HG02610 (cell line): ENCODE measurements at regions not wholly inside any gene's neighbourhood (a gene's known extent, or its start where the extent isn't known, plus 50 kb on each side); places are given as distances from the start of the nearest gene placed in this dataset.

ENCODE experiments used
- ATAC-seq: cut with Tn5 transposase; IDR thresholded peaks from one replicate; pipeline ENCODE4 v1.9.1; 2021; ENCODE audit warnings: mild to moderate bottlenecking, moderate library complexity; ENCODE audit not compliant: unreplicated experiment

GRCh38 chr4:24172406-24172805, 282.6 kb upstream of the PPARGC1A start:
- ATAC-seq = no peak

GRCh38 chr4:24169956-24170355, 280.1 kb upstream of the PPARGC1A start:
- no peak for ATAC-seq

DNA sequence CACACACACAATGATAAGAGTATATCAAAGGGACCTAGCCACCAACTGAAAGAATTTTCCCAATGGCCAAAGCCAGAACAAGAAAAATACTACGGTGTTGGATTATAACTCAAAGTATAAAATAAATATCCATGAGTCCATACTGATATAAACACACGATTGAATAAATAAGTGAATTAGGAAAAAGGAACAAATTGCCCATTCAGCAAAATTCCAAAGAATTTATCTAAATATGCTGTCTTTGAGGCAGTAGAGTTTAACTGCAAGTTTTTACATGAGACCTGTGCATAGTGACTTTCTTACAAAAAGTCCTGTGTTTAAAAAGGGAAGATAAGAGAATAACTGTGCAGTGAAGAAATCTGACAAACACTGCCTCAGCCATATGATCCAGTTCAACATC, 278.8 kb upstream of the PPARGC1A start:
- no peak for ATAC-seq

DNA sequence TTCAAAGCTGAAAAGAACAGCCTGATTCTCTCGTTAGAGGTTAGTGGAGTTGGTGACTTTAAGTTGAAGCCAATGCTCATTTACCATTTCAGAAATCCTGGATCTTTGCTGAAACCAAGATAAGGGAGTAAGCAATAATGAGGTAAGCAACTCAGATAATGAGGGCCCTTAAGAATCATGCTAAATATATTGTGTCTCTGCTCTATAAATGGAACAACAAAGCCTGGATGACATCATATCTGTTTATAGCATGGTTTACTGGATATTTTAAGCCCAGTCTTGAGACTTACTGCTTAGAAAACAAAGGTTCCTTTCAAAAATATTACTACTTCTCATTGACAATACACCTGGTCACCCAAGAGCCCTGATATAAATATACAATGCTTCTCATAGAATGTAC, 276.7 kb upstream of the PPARGC1A start:
- ATAC-seq = no peak

DNA sequence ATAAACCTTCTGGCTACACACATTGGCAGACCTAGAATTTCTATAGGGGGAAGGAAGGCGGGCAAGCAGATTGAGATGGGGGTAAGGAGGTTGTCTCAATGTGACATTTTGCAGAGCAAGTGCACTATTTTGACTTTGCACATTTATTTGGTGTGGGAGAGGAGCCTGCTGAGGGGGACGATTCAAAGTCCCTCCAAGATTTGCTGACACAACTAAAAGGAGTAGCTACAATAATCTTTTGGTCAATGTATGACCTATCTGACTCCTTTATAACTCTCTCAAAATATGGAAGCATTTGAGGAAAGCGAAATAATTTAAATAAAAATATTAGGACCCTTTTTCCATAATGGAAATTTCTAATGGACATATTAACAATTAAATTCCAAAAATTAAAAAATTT, 274.9 kb upstream of the PPARGC1A start:
- no peak for ATAC-seq

GRCh38 chr4:24164054-24164693, 274.3 kb upstream of the PPARGC1A start:
- ATAC-seq = no peak

DNA sequence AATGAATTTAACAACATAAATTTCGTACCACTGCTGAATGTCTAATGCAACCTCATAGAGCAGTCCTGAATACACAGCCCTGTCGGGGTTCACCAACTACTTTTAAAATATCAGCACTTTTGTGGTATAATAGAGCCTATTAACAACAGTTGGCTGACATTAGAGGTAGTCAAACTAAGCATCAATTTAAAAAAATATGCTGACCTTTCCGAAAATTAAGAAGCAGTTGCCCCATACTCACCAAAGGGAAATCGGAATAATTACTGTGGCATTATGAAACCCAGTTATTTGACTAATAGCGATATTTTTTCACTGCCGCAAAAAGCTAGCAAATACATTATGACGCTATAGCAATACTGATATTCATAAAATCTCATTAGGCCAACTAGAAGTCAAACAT, 273.5 kb upstream of the PPARGC1A start:
- no peak for ATAC-seq

GRCh38 chr4:24160358-24160757, 270.5 kb upstream of the PPARGC1A start:
- ATAC-seq = no peak

DNA sequence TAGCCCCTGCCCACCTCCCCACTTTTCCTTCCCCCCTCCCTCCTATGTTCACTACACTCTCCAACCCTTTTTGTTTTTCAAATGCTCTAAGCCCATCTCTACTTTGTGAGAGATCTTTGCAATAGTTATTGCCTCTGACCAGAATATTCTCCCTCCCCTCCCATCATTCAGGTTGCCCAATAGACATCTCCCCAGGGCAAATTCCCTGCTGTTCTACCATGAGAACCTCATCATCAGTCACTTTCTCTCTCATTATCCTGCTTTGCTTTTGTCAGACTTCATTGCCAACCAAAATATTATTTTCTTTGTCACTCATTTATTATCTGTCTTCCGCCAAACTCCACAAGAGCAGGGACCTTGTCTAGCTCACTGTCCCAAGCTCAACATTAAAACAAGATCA, 268.2 kb upstream of the PPARGC1A start:
- no peak for ATAC-seq

DNA sequence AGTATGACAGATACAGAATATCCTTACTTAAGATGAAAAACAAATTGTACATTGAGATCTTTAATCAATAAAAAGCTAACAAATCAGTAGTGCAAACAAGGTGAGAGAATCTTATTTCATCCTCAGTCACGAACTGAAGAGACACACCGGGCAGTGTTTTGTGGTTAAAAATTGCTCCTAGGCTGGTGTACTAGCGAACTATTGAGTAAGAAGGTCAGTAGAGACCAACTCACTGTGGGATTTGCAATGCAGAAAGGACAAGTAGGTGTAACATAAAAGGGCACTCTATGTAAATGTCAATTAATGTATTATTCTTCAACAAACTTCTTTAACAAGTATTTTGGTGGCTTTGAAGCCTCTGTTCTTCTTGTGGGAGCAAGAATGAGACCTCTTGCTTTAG, 260.2 kb upstream of the PPARGC1A start:
- ATAC-seq = no peak

DNA sequence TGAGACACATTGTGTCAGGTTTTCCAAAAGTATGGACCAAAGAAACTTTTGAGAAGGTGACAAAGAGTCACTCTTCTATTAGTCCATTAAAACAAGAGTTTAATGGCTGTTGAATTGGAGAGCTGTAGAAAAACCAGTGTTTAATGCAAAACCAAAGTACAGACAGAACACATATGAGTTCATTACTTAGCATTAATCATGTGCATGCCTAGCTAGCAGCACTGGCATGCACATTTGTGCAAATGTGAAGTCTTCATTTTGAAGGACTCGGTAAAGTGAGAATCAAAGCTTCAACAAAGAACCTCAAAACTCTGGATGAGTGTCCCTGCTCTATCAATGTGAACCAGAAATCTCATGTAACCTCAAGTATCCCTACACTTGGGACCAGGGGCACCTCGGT, 256.3 kb upstream of the PPARGC1A start:
- ATAC-seq = no peak

DNA sequence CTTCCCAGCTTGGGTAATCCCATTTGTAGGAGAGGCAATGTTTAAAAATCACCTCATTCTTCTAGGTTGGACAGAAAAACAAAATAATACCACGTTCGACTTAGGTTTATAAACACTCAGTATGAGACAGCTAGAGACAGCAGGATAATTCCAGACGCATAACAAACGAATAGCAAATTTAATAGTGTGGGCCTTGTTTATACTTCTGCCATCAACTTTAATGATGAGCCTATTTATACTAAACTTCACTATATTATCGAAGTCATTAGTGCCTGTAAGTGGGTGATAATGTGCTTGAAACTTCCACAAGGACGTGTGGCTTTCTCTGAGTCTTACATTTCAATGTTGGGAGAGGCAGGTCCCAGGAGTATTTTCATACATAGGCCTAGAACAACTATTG, 255.7 kb upstream of the PPARGC1A start:
- no peak for ATAC-seq

DNA sequence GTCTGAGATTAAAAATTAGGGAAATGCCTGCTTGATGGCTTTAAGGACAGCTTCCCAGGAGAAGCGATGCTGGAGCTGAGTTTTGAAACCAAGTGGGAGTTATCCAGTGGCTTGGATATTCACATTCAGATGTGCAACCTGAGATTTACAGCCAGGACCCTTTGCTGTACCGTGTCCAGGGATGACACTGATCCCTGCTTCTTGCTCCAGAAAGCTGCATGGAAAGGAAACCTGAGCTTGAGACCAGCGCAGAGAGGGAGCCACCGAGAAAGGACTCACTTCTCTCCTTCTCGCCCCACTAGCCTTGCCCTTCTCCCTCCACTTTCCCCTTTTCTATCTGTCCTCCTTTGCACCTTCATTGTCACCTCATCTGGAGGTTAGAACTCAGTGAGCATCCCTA, 254.5 kb upstream of the PPARGC1A start:
- ATAC-seq = no peak

DNA sequence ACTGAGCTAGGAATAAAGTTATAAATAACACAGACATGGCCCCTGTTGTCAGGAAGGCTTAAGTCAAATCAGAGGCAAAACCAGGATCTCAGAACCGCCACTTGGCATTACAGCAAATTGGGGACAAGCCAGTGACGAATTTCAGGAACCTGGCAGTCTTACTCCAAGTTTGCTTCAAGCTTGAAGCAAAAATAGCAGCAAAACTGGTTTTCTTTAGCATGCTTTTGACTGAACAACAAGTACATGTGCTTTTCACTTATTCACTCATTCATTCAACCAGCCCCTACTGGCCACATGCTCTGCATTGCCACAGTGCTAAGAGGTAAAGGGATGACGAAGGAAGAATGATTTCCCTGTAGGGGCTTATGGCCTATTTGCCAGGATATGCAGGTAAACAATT, 253.9 kb upstream of the PPARGC1A start:
- ATAC-seq = no peak

DNA sequence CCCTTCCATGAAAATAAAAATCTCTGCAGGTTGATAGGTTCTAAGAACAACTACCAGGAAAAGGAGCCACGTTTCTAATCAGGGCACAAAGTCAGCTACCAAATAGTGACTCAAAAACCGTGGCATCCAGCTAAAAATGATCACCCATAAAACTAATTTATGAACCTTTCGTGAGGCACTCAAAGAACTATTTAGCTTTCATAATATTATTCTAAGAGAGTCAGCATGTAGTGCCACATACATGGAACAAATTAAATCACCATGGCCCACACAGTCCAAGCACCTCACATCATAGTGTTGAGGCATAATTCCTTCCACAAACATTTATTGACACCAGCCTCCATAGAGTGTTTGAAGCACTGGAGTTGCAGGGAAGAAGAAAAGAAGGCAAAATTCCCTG, 252.0 kb upstream of the PPARGC1A start:
- no peak for ATAC-seq

DNA sequence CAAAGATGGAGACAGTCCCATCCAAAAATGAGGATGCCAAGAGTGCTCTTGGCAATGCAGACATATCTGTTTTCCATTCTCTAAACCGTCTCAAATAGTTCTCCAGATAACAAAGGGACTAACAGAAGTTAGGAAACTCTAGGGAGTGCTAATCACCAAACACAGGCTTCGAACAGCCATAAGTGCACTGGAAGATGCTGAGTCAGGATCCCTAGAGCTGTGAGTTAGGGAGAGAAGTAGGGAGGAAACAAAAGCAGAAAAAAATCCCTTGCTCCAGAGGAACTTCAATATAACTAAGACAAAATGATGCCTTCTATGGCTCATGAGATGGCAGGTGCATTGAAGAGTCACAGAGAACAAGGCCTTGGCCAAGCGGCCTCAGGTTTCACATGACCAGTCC, 251.0 kb upstream of the PPARGC1A start:
- ATAC-seq = no peak

GRCh38 chr4:24137671-24138601, 248.1 kb upstream of the PPARGC1A start:
- ATAC-seq = no peak

GRCh38 chr4:24131954-24132673, 242.3 kb upstream of the PPARGC1A start:
- no peak for ATAC-seq

GRCh38 chr4:24130637-24131036, 240.8 kb upstream of the PPARGC1A start:
- no peak for ATAC-seq

- ATAC-seq = no peak
Observed at GRCh38 chr4:24126776-24127175, 236.9 kb upstream of the PPARGC1A start.

GRCh38 chr4:24121395-24122175, 231.7 kb upstream of the PPARGC1A start:
- no peak for ATAC-seq
